GM23338 (cell line): ENCODE measurements at regions not wholly inside any gene's neighbourhood (a gene's known extent, or its start where the extent isn't known, plus 50 kb on each side); places are given as distances from the start of the nearest gene placed in this dataset.

ENCODE experiments used
- ATAC-seq: fragments of 200-7000 bp; cut with Tn5 transposase; 3 replicates; pipeline ENCODE4 v1.9.1; 2020
- DNase-seq: peaks from one replicate; pipeline ENCODE4 v3.0.0-alpha.2; 2015; ENCODE audit warnings: low spot score
- H2AFZ ChIP-seq: fragments of 200-600 bp; sonication (generic); 2 replicates; pipeline ENCODE4 v1.8.0; 2016; ENCODE audit warnings: antibody characterized with exemption, mild to moderate bottlenecking, moderate library complexity
- H3F3A ChIP-seq: fragments of 200-600 bp; sonication (generic); replicated peaks from 2 replicates; pipeline ENCODE4 v1.8.0; 2017; ENCODE audit warnings: antibody characterized with exemption, mixed run types, low read depth
- H3K27ac ChIP-seq: fragments of 200-600 bp; sonication (generic); 2 replicates; pipeline ENCODE4 v1.6.1; 2016; ENCODE audit warnings: low read depth
- H3K27me3 ChIP-seq: fragments of 200-600 bp; sonication (generic); 2 replicates; pipeline ENCODE4 v1.8.0; 2016; ENCODE audit warnings: mild to moderate bottlenecking, mixed run types, moderate library complexity; ENCODE audit not compliant: insufficient read depth
- H3K36me3 ChIP-seq: fragments of 200-600 bp; sonication (generic); 2 replicates; pipeline ENCODE4 v1.8.0; 2016; ENCODE audit warnings: mild to moderate bottlenecking; ENCODE audit not compliant: insufficient read depth
- H3K4me1 ChIP-seq: fragments of 200-600 bp; sonication (generic); 2 replicates; pipeline ENCODE4 v1.8.0; 2016; ENCODE audit warnings: mild to moderate bottlenecking, moderate library complexity; ENCODE audit not compliant: insufficient read depth
- H3K4me2 ChIP-seq: fragments of 200-600 bp; sonication (generic); 2 replicates; pipeline ENCODE4 v1.7.1; 2017; ENCODE audit warnings: mixed run types
- H3K4me3 ChIP-seq: fragments of 200-600 bp; sonication (generic); 2 replicates; pipeline ENCODE4 v1.6.1; 2016; ENCODE audit warnings: mixed run types
- H3K79me2 ChIP-seq: fragments of 200-600 bp; sonication (generic); replicated peaks from 2 replicates; pipeline ENCODE4 v1.8.0; 2017; ENCODE audit warnings: mild to moderate bottlenecking; ENCODE audit not compliant: insufficient read depth
- H3K9me2 ChIP-seq: fragments of 200-600 bp; sonication (generic); 2 replicates; pipeline ENCODE4 v1.8.0; 2017; ENCODE audit not compliant: insufficient read depth
- H4K20me1 ChIP-seq: fragments of 200-600 bp; sonication (generic); replicated peaks from 2 replicates; pipeline ENCODE4 v1.8.0; 2017; ENCODE audit warnings: mild to moderate bottlenecking; ENCODE audit not compliant: insufficient read depth
- H3K27ac Mint-ChIP-seq: 2 replicates; pipeline ENCODE4 v1.8.0; 2020; ENCODE audit warnings: inconsistent platforms, mild to moderate bottlenecking, moderate library complexity, mixed read lengths
- H3K27me3 Mint-ChIP-seq: 3 replicates; pipeline ENCODE4 v1.8.0; 2022; ENCODE audit warnings: low read depth, mild to moderate bottlenecking, moderate library complexity, mixed read lengths, inconsistent platforms; ENCODE audit not compliant: insufficient read depth, poor library complexity
- H3K36me3 Mint-ChIP-seq: 3 replicates; pipeline ENCODE4 v1.8.0; 2021; ENCODE audit warnings: low read depth, mild to moderate bottlenecking, inconsistent platforms, moderate library complexity, mixed read lengths
- H3K4me1 Mint-ChIP-seq: 3 replicates; pipeline ENCODE4 v1.8.0; 2020; ENCODE audit warnings: mild to moderate bottlenecking, inconsistent platforms, mixed read lengths
- H3K4me3 Mint-ChIP-seq: 3 replicates; pipeline ENCODE4 v1.8.0; 2021; ENCODE audit warnings: moderate library complexity, mild to moderate bottlenecking, inconsistent platforms, mixed read lengths
- H3K9me3 Mint-ChIP-seq: 3 replicates; pipeline ENCODE4 v1.8.0; 2020; ENCODE audit warnings: moderate library complexity, mild to moderate bottlenecking, inconsistent platforms, mixed read lengths
- NANOG ChIP-seq: IDR thresholded peaks from 2 replicates; pipeline ENCODE4 v1.6.1; 2016; ENCODE audit warnings: antibody characterized with exemption, borderline replicate concordance
- POLR2AphosphoS5 ChIP-seq: IDR thresholded peaks from 2 replicates; pipeline ENCODE4 v1.6.1; 2016; ENCODE audit warnings: antibody characterized with exemption, low read depth
- STAT1 ChIP-seq: IDR thresholded peaks from one replicate; pipeline ENCODE4 v1.6.1; 2016; ENCODE audit warnings: antibody characterized with exemption; ENCODE audit not compliant: unreplicated experiment
- ZNF114 ChIP-seq: fragments of 250-450 bp; sonication (Bioruptor Pico); IDR thresholded peaks from 2 replicates; pipeline ENCODE4 v1.5.0; 2020; ENCODE audit warnings: mild to moderate bottlenecking, moderate library complexity
- ZNF331 ChIP-seq: fragments of 250-450 bp; sonication (Bioruptor Pico); IDR thresholded peaks from 2 replicates; pipeline ENCODE4 v1.5.0; 2020; ENCODE audit warnings: low read depth, mild to moderate bottlenecking, moderate library complexity
- TF ChIP-seq, protein P1 (sequence below), 2 experiments: fragments of 200-600 bp in 1 of 2; sonication (generic) in 1 of 2; conservative IDR thresholded peaks; 2 replicates each; pipeline versions ENCODE4 v1.5.1 to v1.6.1; 2016 to 2017; ENCODE audit warnings: antibody characterized with exemption in 2 of 2, low read depth in 2 of 2, mild to moderate bottlenecking in 2 of 2, moderate library complexity in 1 of 2
- TF ChIP-seq, protein P2 (sequence below): IDR thresholded peaks from one replicate; pipeline ENCODE4 v1.6.1; 2018; ENCODE audit warnings: antibody characterized with exemption; ENCODE audit not compliant: unreplicated experiment

DNA sequence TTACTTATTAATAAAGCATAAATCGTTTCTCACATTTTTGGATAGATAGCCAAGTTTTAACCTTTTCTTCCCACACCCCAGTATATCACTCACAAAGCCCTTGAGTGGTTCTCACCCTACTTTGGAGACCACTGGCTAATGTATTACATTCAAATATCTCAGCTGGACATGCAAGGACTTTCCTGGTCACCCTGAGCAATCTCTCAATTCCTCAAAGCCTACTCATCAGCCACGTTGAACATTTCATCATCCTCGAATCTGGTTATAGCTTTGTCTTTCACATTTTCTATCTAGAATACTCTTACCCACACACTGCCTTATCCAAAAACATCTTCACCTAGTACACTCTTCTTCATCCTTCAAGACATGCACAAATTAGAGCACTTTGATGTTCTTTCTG is 71.1 kb upstream of the MAPRE2 start (continued):
- TF ChIP-seq, protein P1, sequence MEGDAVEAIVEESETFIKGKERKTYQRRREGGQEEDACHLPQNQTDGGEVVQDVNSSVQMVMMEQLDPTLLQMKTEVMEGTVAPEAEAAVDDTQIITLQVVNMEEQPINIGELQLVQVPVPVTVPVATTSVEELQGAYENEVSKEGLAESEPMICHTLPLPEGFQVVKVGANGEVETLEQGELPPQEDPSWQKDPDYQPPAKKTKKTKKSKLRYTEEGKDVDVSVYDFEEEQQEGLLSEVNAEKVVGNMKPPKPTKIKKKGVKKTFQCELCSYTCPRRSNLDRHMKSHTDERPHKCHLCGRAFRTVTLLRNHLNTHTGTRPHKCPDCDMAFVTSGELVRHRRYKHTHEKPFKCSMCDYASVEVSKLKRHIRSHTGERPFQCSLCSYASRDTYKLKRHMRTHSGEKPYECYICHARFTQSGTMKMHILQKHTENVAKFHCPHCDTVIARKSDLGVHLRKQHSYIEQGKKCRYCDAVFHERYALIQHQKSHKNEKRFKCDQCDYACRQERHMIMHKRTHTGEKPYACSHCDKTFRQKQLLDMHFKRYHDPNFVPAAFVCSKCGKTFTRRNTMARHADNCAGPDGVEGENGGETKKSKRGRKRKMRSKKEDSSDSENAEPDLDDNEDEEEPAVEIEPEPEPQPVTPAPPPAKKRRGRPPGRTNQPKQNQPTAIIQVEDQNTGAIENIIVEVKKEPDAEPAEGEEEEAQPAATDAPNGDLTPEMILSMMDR (conservative IDR thresholded peaks at IDR 0.05; ENCODE audit: low read depth in 2 of 2), result no peak
- no peak for TF ChIP-seq STAT1
- TF ChIP-seq ZNF331, result no peak
- TF ChIP-seq, protein P2, sequence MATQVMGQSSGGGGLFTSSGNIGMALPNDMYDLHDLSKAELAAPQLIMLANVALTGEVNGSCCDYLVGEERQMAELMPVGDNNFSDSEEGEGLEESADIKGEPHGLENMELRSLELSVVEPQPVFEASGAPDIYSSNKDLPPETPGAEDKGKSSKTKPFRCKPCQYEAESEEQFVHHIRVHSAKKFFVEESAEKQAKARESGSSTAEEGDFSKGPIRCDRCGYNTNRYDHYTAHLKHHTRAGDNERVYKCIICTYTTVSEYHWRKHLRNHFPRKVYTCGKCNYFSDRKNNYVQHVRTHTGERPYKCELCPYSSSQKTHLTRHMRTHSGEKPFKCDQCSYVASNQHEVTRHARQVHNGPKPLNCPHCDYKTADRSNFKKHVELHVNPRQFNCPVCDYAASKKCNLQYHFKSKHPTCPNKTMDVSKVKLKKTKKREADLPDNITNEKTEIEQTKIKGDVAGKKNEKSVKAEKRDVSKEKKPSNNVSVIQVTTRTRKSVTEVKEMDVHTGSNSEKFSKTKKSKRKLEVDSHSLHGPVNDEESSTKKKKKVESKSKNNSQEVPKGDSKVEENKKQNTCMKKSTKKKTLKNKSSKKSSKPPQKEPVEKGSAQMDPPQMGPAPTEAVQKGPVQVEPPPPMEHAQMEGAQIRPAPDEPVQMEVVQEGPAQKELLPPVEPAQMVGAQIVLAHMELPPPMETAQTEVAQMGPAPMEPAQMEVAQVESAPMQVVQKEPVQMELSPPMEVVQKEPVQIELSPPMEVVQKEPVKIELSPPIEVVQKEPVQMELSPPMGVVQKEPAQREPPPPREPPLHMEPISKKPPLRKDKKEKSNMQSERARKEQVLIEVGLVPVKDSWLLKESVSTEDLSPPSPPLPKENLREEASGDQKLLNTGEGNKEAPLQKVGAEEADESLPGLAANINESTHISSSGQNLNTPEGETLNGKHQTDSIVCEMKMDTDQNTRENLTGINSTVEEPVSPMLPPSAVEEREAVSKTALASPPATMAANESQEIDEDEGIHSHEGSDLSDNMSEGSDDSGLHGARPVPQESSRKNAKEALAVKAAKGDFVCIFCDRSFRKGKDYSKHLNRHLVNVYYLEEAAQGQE, result no peak

DNA sequence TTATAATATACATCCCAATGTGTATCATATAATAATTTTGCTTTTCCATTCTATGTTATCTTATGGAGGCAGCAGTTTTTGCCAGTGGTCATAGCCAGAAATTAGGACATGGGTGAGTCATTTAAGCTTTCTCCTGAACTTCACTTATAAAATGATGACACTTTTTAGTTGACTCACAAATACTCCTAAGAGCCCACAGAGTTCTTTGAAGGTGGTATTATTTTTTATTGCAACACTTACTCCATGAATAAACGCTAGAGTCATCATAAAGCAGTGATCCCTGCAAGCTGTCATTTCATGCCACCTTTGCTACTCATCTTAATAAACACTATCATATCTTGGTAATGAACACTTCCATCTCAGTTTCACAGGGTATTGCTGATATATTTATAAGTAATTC is 69.9 kb upstream of the MAPRE2 start:
- Mint-ChIP-seq H3K4me3 (no peak overlapping the region), H3K9me3 (no peaks in the 10 kb centered on the region), H3K4me1 (peaks cover 5% of the 10 kb centered on the region; the same call in 2 of the 3 replicates), H3K27me3 (peaks cover 15% of the 10 kb centered on the region), H3K36me3 (no peaks in the 10 kb centered on the region), H3K27ac (no peak overlapping the region)
- no peaks in the 10 kb centered on the region for H3K36me3 ChIP-seq
- H3F3A ChIP-seq, result no peaks in the 10 kb centered on the region
- H3K79me2 ChIP-seq, result no peaks in the 10 kb centered on the region
- no peak for ATAC-seq
- TF ChIP-seq ZNF114 (CRISPR knock-in tag) (no peak), NANOG (no peak), STAT1 (no peak), POLR2AphosphoS5 (no peak), ZNF331 (no peak)
- TF ChIP-seq, protein P2, result no peak
- no peak overlapping the region for H2AFZ ChIP-seq
- no peaks in the 10 kb centered on the region for H4K20me1 ChIP-seq
- H3K4me1 ChIP-seq, result peaks cover 5% of the 10 kb centered on the region
- H3K4me2 ChIP-seq, result no peak overlapping the region
- no peaks in the 10 kb centered on the region for H3K9me2 ChIP-seq
- peaks cover 37% of the 10 kb centered on the region for H3K27me3 ChIP-seq
- no peak overlapping the region for H3K27ac ChIP-seq
- DNase-seq, result no peak
- no peak overlapping the region for H3K4me3 ChIP-seq
